Right lobe of liver (tissue), 4 donors: ENCODE measurements at regions not wholly inside any gene's neighbourhood (a gene's known extent, or its start where the extent isn't known, plus 50 kb on each side); places are given as distances from the start of the nearest gene placed in this dataset.

Experiments
- CTCF ChIP-seq, 4 donors: fragments of 200-600 bp in 3 of 4; fragments of 450-650 bp in 1 of 4; IDR thresholded peaks; one replicate each; pipeline versions ENCODE4 v1.5.1 to v1.8.0; 2016 to 2022; ENCODE audit warnings: antibody characterized with exemption in 4 of 4, mild to moderate bottlenecking in 2 of 4
- POLR2A ChIP-seq: fragments of 450-650 bp; IDR thresholded peaks from one replicate; pipeline ENCODE4 v1.6.1; 2017; ENCODE audit warnings: antibody characterized with exemption, mild to moderate bottlenecking
- donor health status: DM: no; HTN: no; CAD: no.
- donor health status: DM: no; HTN: no; CAD: no.
- donor health status: DM: no; HTN: yes; CAD: no.

GRCh38 chr9:79431019-79431679 is 140.6 kb upstream of the TLE4 start:
- TF ChIP-seq CTCF (IDR thresholded peaks at IDR 0.05) (no peak), POLR2A (no peak)
